Mammary epithelial cell (primary cell): ENCODE measurements at regions not wholly inside any gene's neighbourhood (a gene's known extent, or its start where the extent isn't known, plus 50 kb on each side); places are given as distances from the start of the nearest gene placed in this dataset.

ENCODE experiments used
- CTCF ChIP-seq, 2 donors: IDR thresholded peaks in 1 of 2; conservative IDR thresholded peaks in 1 of 2; 2 replicates each; pipeline ENCODE4 v1.5.1; 2011 to 2012; ENCODE audit warnings: inconsistent platforms in 2 of 2, low read length in 2 of 2, mild to moderate bottlenecking in 2 of 2, control low read depth in 1 of 2, low read depth in 1 of 2; ENCODE audit not compliant: insufficient read depth in 1 of 2; ENCODE audit errors: extremely low read depth in 1 of 2
- EZH2 ChIP-seq: IDR thresholded peaks from 2 replicates; pipeline ENCODE4 v1.6.1; 2012; ENCODE audit warnings: low read length, inconsistent platforms, borderline replicate concordance

- TF ChIP-seq CTCF (conservative IDR thresholded peaks at IDR 0.05 in 1 of 2, IDR thresholded peaks at IDR 0.05 in 1 of 2; ENCODE audit: extremely low read depth in 1 of 2, insufficient read depth in 1 of 2, low read depth in 1 of 2, low read length in 2 of 2) (no peak), EZH2 (no peak)
These were observed 377.4 kb downstream of the PPP3CA start for GRCh38 chr4:100969925-100970324.
